Neutrophil (primary cell): ENCODE measurements at regions not wholly inside any gene's neighbourhood (a gene's known extent, or its start where the extent isn't known, plus 50 kb on each side); places are given as distances from the start of the nearest gene placed in this dataset.

ENCODE experiments used
- H3K27ac ChIP-seq: fragments of 200-600 bp; sonication (generic); 2 replicates; pipeline ENCODE4 v1.5.1; 2016; ENCODE audit warnings: mild to moderate bottlenecking, moderate library complexity
- H3K27me3 ChIP-seq: fragments of 200-600 bp; sonication (generic); 2 replicates; pipeline ENCODE4 v1.6.0; 2016; ENCODE audit warnings: mild to moderate bottlenecking
- H3K36me3 ChIP-seq: fragments of 200-600 bp; sonication (generic); 2 replicates; pipeline ENCODE4 v1.5.1; 2017
- H3K4me1 ChIP-seq, 2 experiments: fragments of 200-600 bp in 1 of 2; sonication (generic) in 1 of 2; 1 replicate in 1 of 2; 2 replicates in 1 of 2; pipeline versions ENCODE4 v1.5.1 to v1.6.1; 2013 to 2016; ENCODE audit warnings: low read depth in 1 of 2, low read length in 1 of 2, mild to moderate bottlenecking in 1 of 2, moderate library complexity in 1 of 2; ENCODE audit not compliant: control insufficient read depth in 1 of 2, insufficient read depth in 1 of 2
- H3K4me3 ChIP-seq, 2 experiments: fragments of 200-600 bp in 1 of 2; sonication (generic) in 1 of 2; 1 replicate in 1 of 2; 2 replicates in 1 of 2; pipeline ENCODE4 v1.5.1; 2013 to 2016; ENCODE audit warnings: low read depth in 1 of 2, low read length in 1 of 2, mild to moderate bottlenecking in 1 of 2, moderate library complexity in 1 of 2
- H3K9me3 ChIP-seq: fragments of 200-600 bp; sonication (generic); 2 replicates; pipeline ENCODE4 v1.5.1; 2016
- CTCF ChIP-seq: fragments of 200-600 bp; sonication (generic); IDR thresholded peaks from 2 replicates; pipeline ENCODE4 v1.5.1; 2016; ENCODE audit warnings: antibody characterized with exemption

GRCh38 chr9:85244856-85245255, 496.9 kb downstream of the AGTPBP1 start:
- no peak overlapping the region for H3K27ac ChIP-seq
- no peaks in the 10 kb centered on the region for H3K27me3 ChIP-seq
- no peaks in the 10 kb centered on the region for H3K9me3 ChIP-seq
- H3K4me3 ChIP-seq, result no peak overlapping the region
- no peaks in the 10 kb centered on the region for H3K4me1 ChIP-seq
- no peak for TF ChIP-seq CTCF
- no peaks in the 10 kb centered on the region for H3K36me3 ChIP-seq

GRCh38 chr9:85243977-85244376, 497.8 kb downstream of the AGTPBP1 start:
- TF ChIP-seq CTCF, result no peak
- Histone ChIP-seq H3K27me3 (no peaks in the 10 kb centered on the region), H3K9me3 (no peaks in the 10 kb centered on the region)

GRCh38 chr9:85237478-85237877, 504.3 kb downstream of the AGTPBP1 start:
- Histone ChIP-seq H3K4me1 (no peaks in the 10 kb centered on the region), H3K4me3 (no peak overlapping the region), H3K27me3 (no peaks in the 10 kb centered on the region), H3K36me3 (no peaks in the 10 kb centered on the region), H3K27ac (no peak overlapping the region), H3K9me3 (no peaks in the 10 kb centered on the region)
- TF ChIP-seq CTCF, result no peak

More at GRCh38 chr9:85243977-85244376, 497.8 kb downstream of the AGTPBP1 start:
- H3K4me3 ChIP-seq, result no peak overlapping the region
- H3K27ac ChIP-seq, result no peak overlapping the region
- no peaks in the 10 kb centered on the region for H3K4me1 ChIP-seq
- no peaks in the 10 kb centered on the region for H3K36me3 ChIP-seq

GRCh38 chr9:85230081-85230480, 511.7 kb downstream of the AGTPBP1 start:
- Histone ChIP-seq H3K4me1 (no peaks in the 10 kb centered on the region), H3K27me3 (no peaks in the 10 kb centered on the region), H3K27ac (no peak overlapping the region), H3K9me3 (no peaks in the 10 kb centered on the region), H3K4me3 (no peak overlapping the region), H3K36me3 (no peaks in the 10 kb centered on the region)
- TF ChIP-seq CTCF, result no peak

- no peaks in the 10 kb centered on the region for H3K27me3 ChIP-seq
- H3K4me3 ChIP-seq, result no peak overlapping the region
- TF ChIP-seq CTCF, result no peak
- H3K36me3 ChIP-seq, result no peaks in the 10 kb centered on the region
- H3K27ac ChIP-seq, result no peak overlapping the region
- peaks cover 0 to 4% of the 10 kb centered on the region in 2 experiments for H3K4me1 ChIP-seq
- H3K9me3 ChIP-seq, result no peaks in the 10 kb centered on the region
These were observed 513.5 kb downstream of the AGTPBP1 start for GRCh38 chr9:85228111-85228855.
